T-cell (primary cell): ENCODE measurements at regions not wholly inside any gene's neighbourhood (a gene's known extent, or its start where the extent isn't known, plus 50 kb on each side); places are given as distances from the start of the nearest gene placed in this dataset.

Experiments used
- ATAC-seq, 4 experiments: fragments of 200-7000 bp in 3 of 4; fragments of 150-1000 bp in 1 of 4; cut with Tn5 transposase; replicated peaks in 1 of 4; 1 replicate in 3 of 4; 2 replicates in 1 of 4; pipeline ENCODE4 v1.10.0; 2021; ENCODE audit warnings: moderate library complexity in 3 of 4, mild to moderate bottlenecking in 2 of 4, moderate number of reproducible peaks in 1 of 4
- CTCF ChIA-PET, 2 donors: fragments of 300-600 bp; sonication (Branson Sonifier 250); formaldehyde crosslinking; loops; one replicate each; lab custom pipeline; 2022; ENCODE audit warnings: antibody characterized with exemption in 2 of 2; lab: Charles Lee
- POLR2A ChIA-PET, 2 donors: fragments of 300-600 bp; sonication (Branson Sonifier 250); formaldehyde crosslinking; loops; one replicate each; lab custom pipeline; 2022; ENCODE audit warnings: antibody characterized with exemption in 2 of 2; lab: Charles Lee
- DNase-seq, 35 experiments: peaks; one replicate each; pipeline versions ENCODE4 v3.0.0 to v3.0.0-alpha.2; 2013 to 2023
- H3K27ac ChIP-seq: one replicate; pipeline ENCODE4 v1.5.1; 2013; ENCODE audit warnings: low read length
- H3K27me3 ChIP-seq, 2 experiments: replicated peaks in 1 of 2; 1 replicate in 1 of 2; 2 replicates in 1 of 2; pipeline versions ENCODE4 v1.6.1 to v1.7.0; 2013; ENCODE audit warnings: low read length in 1 of 2, mixed read lengths in 1 of 2; ENCODE audit not compliant: control insufficient read depth in 2 of 2, insufficient read depth in 2 of 2; ENCODE audit errors: extremely low read depth in 1 of 2
- H3K36me3 ChIP-seq, 2 donors: 1 replicate in 1 of 2; 2 replicates in 1 of 2; pipeline versions ENCODE4 v1.6.1 to v1.7.0; 2013; ENCODE audit warnings: low read length in 1 of 2; ENCODE audit not compliant: control insufficient read depth in 2 of 2, insufficient read depth in 1 of 2; ENCODE audit errors: extremely low read depth in 1 of 2
- H3K4me1 ChIP-seq, 2 experiments: 1 replicate in 1 of 2; 2 replicates in 1 of 2; pipeline versions ENCODE4 v1.6.1 to v1.7.0; 2013; ENCODE audit warnings: low read length in 2 of 2, mixed read lengths in 1 of 2; ENCODE audit not compliant: insufficient read depth in 2 of 2, control insufficient read depth in 1 of 2; ENCODE audit errors: extremely low read depth in 1 of 2
- H3K4me3 ChIP-seq, 2 donors: 1 replicate in 1 of 2; 2 replicates in 1 of 2; pipeline versions ENCODE4 v1.5.1 to v1.7.0; 2013; ENCODE audit warnings: mild to moderate bottlenecking in 2 of 2, low read length in 1 of 2, moderate library complexity in 1 of 2; ENCODE audit not compliant: control insufficient read depth in 1 of 2; ENCODE audit errors: extremely low read depth in 1 of 2
- H3K9me3 ChIP-seq: 2 replicates; pipeline ENCODE4 v1.7.0; 2013
- H3K27ac Mint-ChIP-seq, 2 donors: one replicate each; pipeline ENCODE4 v1.8.0; 2020 to 2021; ENCODE audit warnings: mild to moderate bottlenecking in 2 of 2, mixed read lengths in 2 of 2
- H3K27me3 Mint-ChIP-seq, 2 donors: one replicate each; pipeline ENCODE4 v1.8.0; 2021 to 2022; ENCODE audit warnings: mixed read lengths in 2 of 2
- H3K36me3 Mint-ChIP-seq: one replicate; pipeline ENCODE4 v1.8.0; 2021; ENCODE audit warnings: mixed read lengths
- H3K4me1 Mint-ChIP-seq, 3 donors: one replicate each; pipeline ENCODE4 v1.8.0; 2020 to 2022; ENCODE audit warnings: mixed read lengths in 3 of 3, mild to moderate bottlenecking in 1 of 3
- H3K4me3 Mint-ChIP-seq, 3 donors: one replicate each; pipeline ENCODE4 v1.8.0; 2020 to 2022; ENCODE audit warnings: mild to moderate bottlenecking in 3 of 3, mixed read lengths in 3 of 3, moderate library complexity in 3 of 3
- H3K9me3 Mint-ChIP-seq, 3 donors: one replicate each; pipeline ENCODE4 v1.8.0; 2020 to 2022; ENCODE audit warnings: mixed read lengths in 3 of 3
- WGBS: methylation state at CpG from one replicate; pipeline ENCODE4 v1.1.5; 2013; ENCODE audit warnings: missing lambda C conversion rate; ENCODE audit not compliant: insufficient coverage; 5-methylcytosine and 5-hydroxymethylcytosine counted together

DNA sequence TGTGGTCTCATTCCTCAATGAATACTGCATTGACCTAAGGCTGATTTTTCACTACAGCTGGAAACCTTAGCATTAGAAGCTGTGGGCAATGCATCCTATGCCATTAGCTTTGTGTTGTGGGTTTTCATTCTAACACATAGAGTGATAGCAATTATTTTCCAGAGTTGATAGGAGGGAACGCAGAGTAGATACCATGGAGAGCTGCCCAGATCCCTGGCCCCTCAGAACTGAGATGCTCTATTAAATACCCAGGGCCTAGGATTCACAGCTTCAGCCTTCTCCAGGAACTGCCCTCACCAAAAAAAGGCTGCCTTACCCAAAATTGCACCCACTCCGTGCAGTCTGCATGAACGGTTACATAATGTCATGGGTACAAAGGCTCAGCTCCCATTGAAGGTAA lies 444.4 kb downstream of the SUCLA2 start:
- Mint-ChIP-seq H3K36me3 (no peaks in the 10 kb centered on the region), H3K9me3 (no peaks in the 10 kb centered on the region), H3K27ac (no peak overlapping the region), H3K4me1 (no peaks in the 10 kb centered on the region), H3K4me3 (no peak overlapping the region), H3K27me3 (peaks cover 0 to 5% of the 10 kb centered on the region in 2 donors)
- ChIA-PET CTCF (no interaction called here), POLR2A (no interaction called here)
- H3K36me3 ChIP-seq: no peaks in the 10 kb centered on the region
- no peak overlapping the region for H3K4me3 ChIP-seq
- DNase-seq: no peak
- no peaks in the 10 kb centered on the region for H3K4me1 ChIP-seq
- no peaks in the 10 kb centered on the region for H3K9me3 ChIP-seq
- H3K27ac ChIP-seq: no peak overlapping the region
- no peak for ATAC-seq
- WGBS: 94% methylated on average over 2 of the region's 3 CpGs
- no peaks in the 10 kb centered on the region for H3K27me3 ChIP-seq

DNA sequence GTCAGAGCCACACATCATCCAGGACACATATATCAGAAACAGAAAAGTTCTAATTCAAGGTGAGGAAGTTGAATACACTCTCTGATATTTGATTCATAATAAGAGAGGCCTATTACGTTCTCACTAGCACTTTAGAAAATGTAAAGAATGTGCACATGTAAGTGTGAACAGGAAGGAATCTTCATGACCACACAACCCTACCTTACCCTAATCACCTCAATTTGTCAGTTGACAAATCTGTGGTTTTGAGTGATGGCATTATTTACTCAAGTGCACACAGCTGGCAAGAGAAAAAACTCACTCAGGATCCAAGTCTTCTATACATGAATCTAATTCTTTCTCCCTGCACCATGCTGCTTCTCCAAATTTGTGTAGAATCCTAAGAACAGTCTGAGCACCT lies 445.8 kb downstream of the SUCLA2 start:
- Mint-ChIP-seq H3K4me3 (no peak overlapping the region), H3K27ac (no peak overlapping the region), H3K36me3 (no peaks in the 10 kb centered on the region), H3K4me1 (no peaks in the 10 kb centered on the region), H3K9me3 (no peaks in the 10 kb centered on the region), H3K27me3 (peaks cover 0 to 5% of the 10 kb centered on the region in 2 donors)
- Histone ChIP-seq H3K9me3 (no peaks in the 10 kb centered on the region), H3K27me3 (no peaks in the 10 kb centered on the region), H3K36me3 (no peaks in the 10 kb centered on the region), H3K4me1 (no peaks in the 10 kb centered on the region), H3K27ac (no peak overlapping the region), H3K4me3 (no peak overlapping the region)
- CTCF ChIA-PET: no interaction called here
- WGBS: no CpG with 5 or more reads among the region's 1 CpG
- ATAC-seq: no peak
- POLR2A ChIA-PET: no interaction called here
- no peak for DNase-seq

DNA sequence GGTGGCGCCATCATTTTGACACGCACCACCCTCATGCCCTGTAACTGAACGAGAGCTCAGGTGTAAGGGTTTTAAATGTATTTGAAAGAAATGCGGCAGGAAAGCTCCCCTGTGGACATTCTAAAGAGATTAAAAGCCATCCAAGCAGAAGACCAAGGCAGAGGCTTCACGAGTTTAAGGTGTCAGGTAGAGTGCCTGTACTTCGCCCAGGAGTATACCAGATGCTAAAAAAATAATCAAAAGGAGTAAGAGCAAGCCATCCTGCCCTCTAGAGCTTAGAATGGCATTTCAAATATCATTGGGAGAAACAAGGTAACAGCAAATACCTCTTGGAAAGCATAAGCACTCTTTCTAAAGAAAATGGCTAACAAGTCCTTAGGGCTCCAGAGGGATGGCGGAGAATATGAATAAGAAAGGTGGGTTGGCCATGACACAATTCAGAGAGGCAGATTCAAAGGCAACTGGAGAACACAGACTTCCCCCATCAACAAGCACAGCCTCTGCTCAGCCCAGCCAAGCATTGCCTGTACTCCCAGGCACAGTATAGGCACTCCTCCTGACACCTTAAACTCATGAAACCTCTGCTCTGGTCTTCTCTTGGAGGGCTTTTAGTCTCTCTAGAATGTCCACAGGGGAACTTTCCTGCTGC lies 447.6 kb downstream of the SUCLA2 start:
- 65% methylated on average over 5 of the region's 7 CpGs for WGBS
- Histone ChIP-seq H3K9me3 (no peaks in the 10 kb centered on the region), H3K4me1 (no peaks in the 10 kb centered on the region), H3K4me3 (no peak overlapping the region), H3K27me3 (no peaks in the 10 kb centered on the region), H3K36me3 (no peaks in the 10 kb centered on the region), H3K27ac (no peak overlapping the region)
- H3K36me3 Mint-ChIP-seq: no peaks in the 10 kb centered on the region
- CTCF ChIA-PET: no interaction called here
- peaks cover 0 to 5% of the 10 kb centered on the region in 2 donors for H3K27me3 Mint-ChIP-seq
- H3K4me3 Mint-ChIP-seq: no peak overlapping the region
- no peaks in the 10 kb centered on the region for H3K9me3 Mint-ChIP-seq
- no peaks in the 10 kb centered on the region for H3K4me1 Mint-ChIP-seq
- POLR2A ChIA-PET: no interaction called here
- H3K27ac Mint-ChIP-seq: no peak overlapping the region
- ATAC-seq (no peak), DNase-seq (no peak)

DNA sequence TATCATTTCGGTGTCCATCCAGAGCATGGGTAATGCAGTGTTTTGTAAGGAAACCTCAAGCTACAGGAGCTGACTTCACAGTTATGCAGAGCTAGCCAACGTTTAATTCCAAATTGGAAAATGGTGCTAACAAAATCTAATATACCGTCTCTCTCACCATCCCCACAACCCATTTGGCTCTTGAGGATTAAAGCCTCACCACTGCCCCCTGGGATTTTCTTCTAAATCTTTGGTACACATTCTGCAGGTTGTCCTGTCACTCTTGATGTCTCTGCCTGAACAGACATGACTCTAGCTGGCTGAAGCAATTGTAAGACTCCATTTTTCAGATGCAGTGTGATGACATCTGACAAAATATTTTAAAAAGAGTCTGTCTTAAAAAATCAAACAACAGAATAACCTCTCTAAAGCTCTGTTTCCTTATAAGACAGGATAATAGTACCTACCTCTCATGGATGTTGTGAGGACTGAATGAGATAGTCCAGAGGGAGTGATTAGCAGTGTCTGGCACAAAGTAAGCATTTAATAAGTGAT lies 451.8 kb downstream of the SUCLA2 start:
- Histone ChIP-seq H3K27me3 (no peaks in the 10 kb centered on the region), H3K4me3 (no peak overlapping the region), H3K27ac (no peak overlapping the region), H3K9me3 (no peaks in the 10 kb centered on the region), H3K4me1 (no peaks in the 10 kb centered on the region), H3K36me3 (no peaks in the 10 kb centered on the region)
- Mint-ChIP-seq H3K27ac (no peak overlapping the region), H3K36me3 (no peaks in the 10 kb centered on the region), H3K4me3 (no peak overlapping the region), H3K9me3 (no peaks in the 10 kb centered on the region), H3K27me3 (peaks cover 0 to 5% of the 10 kb centered on the region in 2 donors), H3K4me1 (no peaks in the 10 kb centered on the region)
- ChIA-PET POLR2A (no interaction called here), CTCF (no interaction called here)
- DNase-seq (no peak), ATAC-seq (no peak)
- 80% methylated on average over 1 of the region's 3 CpGs for WGBS

DNA sequence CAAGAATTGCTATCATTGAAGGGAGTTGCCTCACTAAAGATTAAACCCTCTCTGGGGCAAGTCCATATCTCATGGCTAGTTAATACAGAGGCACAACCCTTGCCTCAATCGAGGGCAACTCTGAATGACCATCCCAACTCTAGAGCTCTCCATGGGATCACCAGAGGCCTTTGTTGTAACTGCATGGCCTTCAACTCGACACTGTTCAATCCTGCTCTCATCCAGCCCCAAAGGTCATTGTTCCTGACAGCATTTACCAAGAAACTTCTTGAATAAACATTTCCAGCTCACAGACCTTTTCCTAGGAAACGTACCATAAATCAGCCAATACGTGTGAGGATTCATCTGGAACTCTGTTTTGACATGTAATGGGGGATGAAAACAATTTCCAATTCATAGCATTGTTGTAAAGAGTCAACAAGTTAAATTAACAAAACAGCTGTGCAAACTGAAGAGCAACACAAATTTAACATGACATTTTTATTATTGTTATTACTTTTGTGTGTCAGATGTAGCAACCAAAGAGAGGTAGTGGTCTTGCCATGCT lies 452.7 kb downstream of the SUCLA2 start:
- Histone ChIP-seq H3K27ac (no peak overlapping the region), H3K9me3 (no peaks in the 10 kb centered on the region), H3K4me3 (no peak overlapping the region), H3K36me3 (no peaks in the 10 kb centered on the region), H3K4me1 (no peaks in the 10 kb centered on the region), H3K27me3 (no peaks in the 10 kb centered on the region)
- no peak for ATAC-seq
- Mint-ChIP-seq H3K4me1 (no peaks in the 10 kb centered on the region), H3K27me3 (peaks cover 0 to 5% of the 10 kb centered on the region in 2 donors), H3K4me3 (no peak overlapping the region), H3K9me3 (no peaks in the 10 kb centered on the region), H3K27ac (no peak overlapping the region), H3K36me3 (no peaks in the 10 kb centered on the region)
- WGBS: 29% methylated on average over 1 of the region's 4 CpGs
- DNase-seq: no peak
- CTCF ChIA-PET: no interaction called here
- POLR2A ChIA-PET: no interaction called here

DNA sequence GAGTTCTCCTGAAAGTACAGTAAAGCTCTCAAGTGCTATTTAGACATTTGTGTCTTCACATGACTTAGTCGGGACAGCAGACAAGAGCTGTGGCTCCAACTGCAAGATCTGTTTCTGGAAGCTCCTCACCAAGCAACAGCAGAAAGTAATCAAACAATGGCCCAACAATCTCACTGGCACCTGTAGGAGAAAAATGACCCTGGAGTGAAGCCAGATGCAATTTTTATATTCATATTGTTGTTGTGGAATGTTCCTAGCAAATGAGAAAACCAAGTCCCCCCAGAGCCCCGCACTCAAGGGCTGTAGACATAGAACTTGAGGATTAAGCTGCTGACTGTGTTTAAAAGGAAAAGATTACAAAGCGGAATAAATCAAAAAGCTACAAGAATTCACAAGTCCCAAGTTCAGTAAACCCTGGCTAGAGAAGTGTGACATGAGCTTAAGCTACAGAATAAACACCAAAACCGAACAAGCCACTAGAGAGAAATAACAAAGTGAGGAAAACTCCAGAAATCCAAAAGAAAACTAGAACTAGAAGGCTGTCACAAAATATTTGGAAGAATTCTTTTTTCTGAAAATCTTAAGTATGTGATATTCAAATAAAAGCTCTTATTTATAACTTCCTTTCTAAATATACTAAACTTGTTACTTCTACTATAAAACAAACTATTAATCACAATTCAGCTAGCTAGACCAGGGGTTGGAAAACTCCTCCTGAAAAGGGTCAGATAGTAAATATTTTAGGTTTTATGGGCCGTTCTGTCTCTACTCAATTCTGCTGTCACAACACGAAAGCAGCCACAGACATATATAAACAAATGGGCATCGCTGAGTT lies 454.5 kb downstream of the SUCLA2 start:
- Histone ChIP-seq H3K4me1 (no peaks in the 10 kb centered on the region), H3K27me3 (no peaks in the 10 kb centered on the region), H3K9me3 (no peaks in the 10 kb centered on the region), H3K36me3 (no peaks in the 10 kb centered on the region), H3K4me3 (no peak overlapping the region), H3K27ac (no peak overlapping the region)
- Mint-ChIP-seq H3K36me3 (no peaks in the 10 kb centered on the region), H3K4me1 (no peaks in the 10 kb centered on the region), H3K27me3 (no peaks in the 10 kb centered on the region), H3K9me3 (no peaks in the 10 kb centered on the region), H3K27ac (no peak overlapping the region), H3K4me3 (no peak overlapping the region)
- 67% methylated on average over 1 of the region's 7 CpGs for WGBS
- ChIA-PET POLR2A (no interaction called here), CTCF (interaction anchor here in 1 of 2 donors (0.7 kb wide), 1 partner anchor 158 kb away, joined by 3 read pairs; no protein-coding TSS in a partner anchor)
- DNase-seq: no peak
- no peak for ATAC-seq
